ENCODE measurements at regions not wholly inside any gene's neighbourhood (a gene's known extent, or its start where the extent isn't known, plus 50 kb on each side); places are given as distances from the start of the nearest gene placed in this dataset.

- 46 to 58% methylated on average over 2 of the region's 2 CpGs for WGBS, 2 donors
- H3K4me3 ChIP-seq (ENCODE audit: low read depth, poor library complexity, severe bottlenecking) = no peak overlapping the region
- TF ChIP-seq POLR2A (IDR thresholded peaks at IDR 0.05) (no peak), CTCF (IDR thresholded peaks at IDR 0.05) (no peak)
- no peak for DNase-seq (ENCODE audit: low spot score in 2 of 2)
- intact Hi-C loops (cut with DNase I; ENCODE audit: low total_unique reads) = no loop called here
Measured at GRCh38 chr12:102633981-102634605, 153.7 kb upstream of the IGF1 start.

GRCh38 chr12:102631274-102631673 is 150.9 kb upstream of the IGF1 start:
- no peak overlapping the region for H3K4me3 ChIP-seq (ENCODE audit: low read depth, poor library complexity, severe bottlenecking)
- TF ChIP-seq POLR2A (IDR thresholded peaks at IDR 0.05) = no peak
- TF ChIP-seq CTCF (IDR thresholded peaks at IDR 0.05) = no peak
- no peak for DNase-seq (ENCODE audit: low spot score in 2 of 2)
- 76 to 86% methylated on average over 2 of the region's 2 CpGs for WGBS, 2 donors
- intact Hi-C loops (cut with DNase I; ENCODE audit: low total_unique reads) = no loop called here

- intact Hi-C loops (cut with DNase I; ENCODE audit: low total_unique reads) = no loop called here
- no peak for DNase-seq (ENCODE audit: low spot score in 2 of 2)
- TF ChIP-seq CTCF (IDR thresholded peaks at IDR 0.05) (no peak), POLR2A (IDR thresholded peaks at IDR 0.05) (no peak)
- H3K4me3 ChIP-seq (ENCODE audit: low read depth, poor library complexity, severe bottlenecking) = no peak overlapping the region
- WGBS, 2 donors = 78 to 93% methylated on average over 1 of the region's 1 CpG
Measured at GRCh38 chr12:102629262-102629888, 149.0 kb upstream of the IGF1 start.

GRCh38 chr12:102625819-102626218 is 145.5 kb upstream of the IGF1 start:
- DNase-seq (ENCODE audit: low spot score in 2 of 2) = no peak
- intact Hi-C loops (cut with DNase I; ENCODE audit: low total_unique reads) = no loop called here
- TF ChIP-seq CTCF (IDR thresholded peaks at IDR 0.05) = no peak
- no peak for TF ChIP-seq POLR2A (IDR thresholded peaks at IDR 0.05)
- 86 to 95% methylated on average over 1 of the region's 1 CpG for WGBS, 2 donors
- H3K4me3 ChIP-seq (ENCODE audit: low read depth, poor library complexity, severe bottlenecking) = no peak overlapping the region

- 93 to 98% methylated on average over 2 of the region's 2 CpGs for WGBS, 2 donors
- DNase-seq (ENCODE audit: low spot score in 2 of 2) = no peak
- TF ChIP-seq CTCF (IDR thresholded peaks at IDR 0.05) (no peak), POLR2A (IDR thresholded peaks at IDR 0.05) (no peak)
- intact Hi-C loops (cut with DNase I; ENCODE audit: low total_unique reads) = no loop called here
- no peak overlapping the region for H3K4me3 ChIP-seq (ENCODE audit: low read depth, poor library complexity, severe bottlenecking)
Measured at GRCh38 chr12:102622618-102623017, 142.3 kb upstream of the IGF1 start.

Measured in lower leg skin (tissue), 4 donors.